Muscle of leg (tissue), 3 donors: ENCODE measurements at regions not wholly inside any gene's neighbourhood (a gene's known extent, or its start where the extent isn't known, plus 50 kb on each side); places are given as distances from the start of the nearest gene placed in this dataset.
"Not testable (repeated sequence)": the region's sequence is repeated elsewhere in the genome, so short reads cannot be mapped to it uniquely, and the experiment has no call there.

Source experiments
- DNase-seq: peaks from one replicate; pipeline ENCODE4 v3.0.0; 2013
- H3K27ac ChIP-seq: one replicate; pipeline ENCODE4 v1.5.1; 2013; ENCODE audit warnings: mild to moderate bottlenecking, low read length, control low read depth
- H3K27me3 ChIP-seq: one replicate; pipeline ENCODE4 v1.6.1; 2013; ENCODE audit warnings: low read length; ENCODE audit not compliant: control insufficient read depth, insufficient read depth
- H3K36me3 ChIP-seq: one replicate; pipeline ENCODE4 v1.6.1; 2013; ENCODE audit warnings: low read length; ENCODE audit not compliant: control insufficient read depth, insufficient read depth
- H3K4me1 ChIP-seq: one replicate; pipeline ENCODE4 v1.6.1; 2013; ENCODE audit warnings: low read length; ENCODE audit not compliant: control insufficient read depth, insufficient read depth
- H3K4me3 ChIP-seq: one replicate; pipeline ENCODE4 v1.5.1; 2013; ENCODE audit warnings: low read length, control low read depth
- H3K9me3 ChIP-seq: replicated peaks from 2 replicates; pipeline ENCODE4 v1.6.1; 2013; ENCODE audit warnings: low read depth, low read length; ENCODE audit not compliant: control insufficient read depth
- WGBS: methylation state at CpG from one replicate; pipeline ENCODE4 v1.1.5; 2013; ENCODE audit warnings: missing lambda C conversion rate; ENCODE audit not compliant: insufficient coverage; 5-methylcytosine and 5-hydroxymethylcytosine counted together

GRCh38 chr5:127133071-127133470 lies 59.8 kb upstream of the C5orf63 start:
- WGBS, result no CpG with 5 or more reads among the region's 3 CpGs
- Histone ChIP-seq H3K27me3 (no peaks in the 10 kb centered on the region), H3K36me3 (no peaks in the 10 kb centered on the region), H3K27ac (no peak overlapping the region), H3K4me3 (no peak overlapping the region), H3K9me3 (no peaks in the 10 kb centered on the region), H3K4me1 (no peaks in the 10 kb centered on the region)
- DNase-seq, result no peak

- Histone ChIP-seq H3K36me3 (no peaks in the 10 kb centered on the region), H3K4me1 (no peaks in the 10 kb centered on the region), H3K9me3 (no peaks in the 10 kb centered on the region), H3K27ac (no peak overlapping the region), H3K4me3 (no peak overlapping the region), H3K27me3 (no peaks in the 10 kb centered on the region)
- DNase-seq, result no peak
- no CpG with 5 or more reads among the region's 3 CpGs for WGBS
Measured at GRCh38 chr5:127136908-127137307, 63.6 kb upstream of the C5orf63 start.

- H3K36me3 ChIP-seq, result no peaks in the 10 kb centered on the region
- 89% methylated on average over 3 of the region's 13 CpGs for WGBS
- no peaks in the 10 kb centered on the region for H3K4me1 ChIP-seq
- no peaks in the 10 kb centered on the region for H3K27me3 ChIP-seq
- H3K27ac ChIP-seq, result no peak overlapping the region
- no peak overlapping the region for H3K4me3 ChIP-seq
- no peaks in the 10 kb centered on the region for H3K9me3 ChIP-seq
- no peak for DNase-seq
Measured at GRCh38 chr5:127143722-127144121, 70.4 kb upstream of the C5orf63 start.

- no peaks in the 10 kb centered on the region for H3K36me3 ChIP-seq
- DNase-seq, result no peak
- no peaks in the 10 kb centered on the region for H3K27me3 ChIP-seq
- H3K4me3 ChIP-seq, result no peak overlapping the region
- H3K27ac ChIP-seq, result no peak overlapping the region
- WGBS, result no CpG with 5 or more reads among the region's 2 CpGs
- H3K4me1 ChIP-seq, result no peaks in the 10 kb centered on the region
- no peaks in the 10 kb centered on the region for H3K9me3 ChIP-seq
Measured at GRCh38 chr5:127153031-127153430, 79.7 kb upstream of the C5orf63 start.

- H3K36me3 ChIP-seq, result no peaks in the 10 kb centered on the region
- no CpG with 5 or more reads among the region's 3 CpGs for WGBS
- no peaks in the 10 kb centered on the region for H3K27me3 ChIP-seq
- no peak overlapping the region for H3K4me3 ChIP-seq
- no peak overlapping the region for H3K27ac ChIP-seq
- peaks cover 2% of the 10 kb centered on the region for H3K9me3 ChIP-seq
- no peak for DNase-seq
- H3K4me1 ChIP-seq, result no peaks in the 10 kb centered on the region
Measured at GRCh38 chr5:127153521-127153920, 80.2 kb upstream of the C5orf63 start.

- no peak overlapping the region for H3K4me3 ChIP-seq
- H3K27ac ChIP-seq, result no peak overlapping the region
- H3K36me3 ChIP-seq, result no peaks in the 10 kb centered on the region
- H3K27me3 ChIP-seq, result no peaks in the 10 kb centered on the region
- no peaks in the 10 kb centered on the region for H3K9me3 ChIP-seq
- no peak for DNase-seq
- H3K4me1 ChIP-seq, result no peaks in the 10 kb centered on the region
Measured at GRCh38 chr5:127163750-127164149, 90.4 kb upstream of the C5orf63 start.

- H3K4me3 ChIP-seq, result no peak overlapping the region
- H3K27me3 ChIP-seq, result no peaks in the 10 kb centered on the region
- H3K9me3 ChIP-seq, result peaks cover 5% of the 10 kb centered on the region
- 82% methylated on average over 7 of the region's 10 CpGs for WGBS
- no peak for DNase-seq
- H3K27ac ChIP-seq, result no peak overlapping the region
- no peaks in the 10 kb centered on the region for H3K36me3 ChIP-seq
- H3K4me1 ChIP-seq, result no peaks in the 10 kb centered on the region
Measured at GRCh38 chr5:127170918-127171600, 97.8 kb upstream of the C5orf63 start.

- DNase-seq, result peak; percentile 25
- H3K27ac ChIP-seq, result no peak overlapping the region
- WGBS, result 51% methylated on average over 2 of the region's 2 CpGs
- H3K9me3 ChIP-seq, result peaks cover 5% of the 10 kb centered on the region
- no peaks in the 10 kb centered on the region for H3K4me1 ChIP-seq
- H3K4me3 ChIP-seq, result no peak overlapping the region
- H3K36me3 ChIP-seq, result no peaks in the 10 kb centered on the region
- no peaks in the 10 kb centered on the region for H3K27me3 ChIP-seq
Measured at GRCh38 chr5:127176769-127177168, 103.5 kb upstream of the C5orf63 start.

- peaks cover 13% of the 10 kb centered on the region for H3K4me1 ChIP-seq
- H3K36me3 ChIP-seq, H3K4me3 ChIP-seq, H3K27ac ChIP-seq, DNase-seq, H3K9me3 ChIP-seq, H3K27me3 ChIP-seq: not testable (repeated sequence)
- WGBS, result 87% methylated on average over 5 of the region's 8 CpGs
Measured at GRCh38 chr5:127182631-127183030, 108.0 kb upstream of the MEGF10 start.

GRCh38 chr5:127183332-127183731 lies 107.3 kb upstream of the MEGF10 start:
- WGBS, result 83% methylated on average over 3 of the region's 7 CpGs
- no peak overlapping the region for H3K27ac ChIP-seq
- H3K9me3 ChIP-seq, result no peaks in the 10 kb centered on the region
- no peak overlapping the region for H3K4me3 ChIP-seq
- no peaks in the 10 kb centered on the region for H3K27me3 ChIP-seq
- H3K36me3 ChIP-seq, result no peaks in the 10 kb centered on the region
- peaks cover 15% of the 10 kb centered on the region for H3K4me1 ChIP-seq
- DNase-seq, result no peak

GRCh38 chr5:127184851-127185250 lies 105.7 kb upstream of the MEGF10 start:
- H3K4me3 ChIP-seq, result no peak overlapping the region
- H3K27me3 ChIP-seq, result no peaks in the 10 kb centered on the region
- peak; percentile 80 for DNase-seq
- no peak overlapping the region for H3K27ac ChIP-seq
- WGBS, result 25% methylated on average over 1 of the region's 4 CpGs
- H3K4me1 ChIP-seq, result peaks cover 15% of the 10 kb centered on the region
- no peaks in the 10 kb centered on the region for H3K9me3 ChIP-seq
- H3K36me3 ChIP-seq, result no peaks in the 10 kb centered on the region
